SK-N-SH (cell line): ENCODE measurements at regions not wholly inside any gene's neighbourhood (a gene's known extent, or its start where the extent isn't known, plus 50 kb on each side); places are given as distances from the start of the nearest gene placed in this dataset.

Experiments
- ELF1 ChIP-seq: IDR thresholded peaks from 2 replicates; pipeline ENCODE4 v1.4.0; 2012
- MXI1 ChIP-seq: IDR thresholded peaks from 2 replicates; pipeline ENCODE4 v1.6.1; 2012; ENCODE audit warnings: mild to moderate bottlenecking, low read depth, low read length, improper control_type of control experiment
- NFIC ChIP-seq: IDR thresholded peaks from 2 replicates; pipeline ENCODE4 v1.4.0; 2012; ENCODE audit warnings: borderline replicate concordance
- POLR2AphosphoS5 ChIP-seq: IDR thresholded peaks from 2 replicates; pipeline ENCODE4 v1.6.1; 2012; ENCODE audit warnings: low read depth, low read length
- USF2 ChIP-seq: fragments of 150-350 bp; IDR thresholded peaks from 2 replicates; pipeline ENCODE4 v1.6.1; 2017; ENCODE audit warnings: antibody characterized with exemption, low read length, low read depth, borderline replicate concordance
- TF ChIP-seq, protein P1 (sequence below): fragments of 200-600 bp; sonication (generic); IDR thresholded peaks from 2 replicates; pipeline ENCODE4 v1.6.1; 2017; ENCODE audit warnings: antibody characterized with exemption, mild to moderate bottlenecking, moderate library complexity

DNA sequence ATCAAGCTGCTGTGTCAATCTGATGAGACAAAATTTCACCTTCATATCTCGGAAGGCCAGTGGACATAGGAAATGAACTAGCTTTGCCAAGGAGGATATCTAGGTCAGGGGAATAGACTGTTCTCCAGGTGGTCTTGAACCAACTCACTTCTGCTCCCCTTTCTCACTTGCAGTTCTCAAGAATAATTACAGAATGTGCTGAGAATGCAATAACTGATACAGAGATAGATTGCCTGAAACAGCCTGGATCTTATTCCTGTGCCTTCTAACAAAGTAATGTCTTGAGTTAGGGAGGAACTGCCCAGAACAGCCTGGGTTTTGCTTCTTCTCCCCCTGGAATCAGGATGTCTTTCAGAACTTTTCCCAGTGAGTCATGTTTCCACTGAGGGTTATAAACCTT is 636.7 kb downstream of the KCNT2 start:
- TF ChIP-seq, protein P1, sequence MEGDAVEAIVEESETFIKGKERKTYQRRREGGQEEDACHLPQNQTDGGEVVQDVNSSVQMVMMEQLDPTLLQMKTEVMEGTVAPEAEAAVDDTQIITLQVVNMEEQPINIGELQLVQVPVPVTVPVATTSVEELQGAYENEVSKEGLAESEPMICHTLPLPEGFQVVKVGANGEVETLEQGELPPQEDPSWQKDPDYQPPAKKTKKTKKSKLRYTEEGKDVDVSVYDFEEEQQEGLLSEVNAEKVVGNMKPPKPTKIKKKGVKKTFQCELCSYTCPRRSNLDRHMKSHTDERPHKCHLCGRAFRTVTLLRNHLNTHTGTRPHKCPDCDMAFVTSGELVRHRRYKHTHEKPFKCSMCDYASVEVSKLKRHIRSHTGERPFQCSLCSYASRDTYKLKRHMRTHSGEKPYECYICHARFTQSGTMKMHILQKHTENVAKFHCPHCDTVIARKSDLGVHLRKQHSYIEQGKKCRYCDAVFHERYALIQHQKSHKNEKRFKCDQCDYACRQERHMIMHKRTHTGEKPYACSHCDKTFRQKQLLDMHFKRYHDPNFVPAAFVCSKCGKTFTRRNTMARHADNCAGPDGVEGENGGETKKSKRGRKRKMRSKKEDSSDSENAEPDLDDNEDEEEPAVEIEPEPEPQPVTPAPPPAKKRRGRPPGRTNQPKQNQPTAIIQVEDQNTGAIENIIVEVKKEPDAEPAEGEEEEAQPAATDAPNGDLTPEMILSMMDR, result no peak
- no peak for TF ChIP-seq MXI1
- TF ChIP-seq POLR2AphosphoS5, result no peak
- no peak for TF ChIP-seq ELF1
- TF ChIP-seq NFIC, result no peak
- TF ChIP-seq USF2, result no peak
